ENCODE measurements at regions not wholly inside any gene's neighbourhood (a gene's known extent, or its start where the extent isn't known, plus 50 kb on each side); places are given as distances from the start of the nearest gene placed in this dataset.

GRCh38 chr4:11640584-11640983 is 211.9 kb upstream of the HS3ST1 start:
- TF ChIP-seq CTCF (IDR thresholded peaks at IDR 0.05; ENCODE audit: low read depth, low read length): no peak
- H3K4me3 ChIP-seq (ENCODE audit: low read depth, low read length): no peak overlapping the region

GRCh38 chr4:11636551-11636950 is 207.9 kb upstream of the HS3ST1 start:
- H3K4me3 ChIP-seq (ENCODE audit: low read depth, low read length): no peak overlapping the region
- TF ChIP-seq CTCF (IDR thresholded peaks at IDR 0.05; ENCODE audit: low read depth, low read length): no peak

GRCh38 chr4:11636031-11636430 is 207.3 kb upstream of the HS3ST1 start:
- H3K4me3 ChIP-seq (ENCODE audit: low read depth, low read length): no peak overlapping the region
- no peak for TF ChIP-seq CTCF (IDR thresholded peaks at IDR 0.05; ENCODE audit: low read depth, low read length)

GRCh38 chr4:11635342-11635741 is 206.6 kb upstream of the HS3ST1 start:
- no peak for TF ChIP-seq CTCF (IDR thresholded peaks at IDR 0.05; ENCODE audit: low read depth, low read length)
- no peak overlapping the region for H3K4me3 ChIP-seq (ENCODE audit: low read depth, low read length)

- TF ChIP-seq CTCF (IDR thresholded peaks at IDR 0.05; ENCODE audit: low read depth, low read length): no peak
- no peak overlapping the region for H3K4me3 ChIP-seq (ENCODE audit: low read depth, low read length)
Observed at GRCh38 chr4:11634283-11634682, 205.6 kb upstream of the HS3ST1 start.

GRCh38 chr4:11633430-11633829 is 204.7 kb upstream of the HS3ST1 start:
- H3K4me3 ChIP-seq (ENCODE audit: low read depth, low read length): no peak overlapping the region
- no peak for TF ChIP-seq CTCF (IDR thresholded peaks at IDR 0.05; ENCODE audit: low read depth, low read length)

- no peak overlapping the region for H3K4me3 ChIP-seq (ENCODE audit: low read depth, low read length)
- TF ChIP-seq CTCF (IDR thresholded peaks at IDR 0.05; ENCODE audit: low read depth, low read length): no peak
Observed at GRCh38 chr4:11632483-11632882, 203.8 kb upstream of the HS3ST1 start.
